VCaP (cell line): ENCODE measurements at regions not wholly inside any gene's neighbourhood (a gene's known extent, or its start where the extent isn't known, plus 50 kb on each side); places are given as distances from the start of the nearest gene placed in this dataset.

Source experiments
- H3K27ac ChIP-seq: fragments of 450-650 bp; 2 replicates; pipeline ENCODE4 v1.5.1; 2017
- TF ChIP-seq, protein P1 (sequence below): fragments of 450-650 bp; conservative IDR thresholded peaks from 2 replicates; pipeline ENCODE4 v1.5.1; 2017; ENCODE audit warnings: mild to moderate bottlenecking, moderate library complexity

DNA sequence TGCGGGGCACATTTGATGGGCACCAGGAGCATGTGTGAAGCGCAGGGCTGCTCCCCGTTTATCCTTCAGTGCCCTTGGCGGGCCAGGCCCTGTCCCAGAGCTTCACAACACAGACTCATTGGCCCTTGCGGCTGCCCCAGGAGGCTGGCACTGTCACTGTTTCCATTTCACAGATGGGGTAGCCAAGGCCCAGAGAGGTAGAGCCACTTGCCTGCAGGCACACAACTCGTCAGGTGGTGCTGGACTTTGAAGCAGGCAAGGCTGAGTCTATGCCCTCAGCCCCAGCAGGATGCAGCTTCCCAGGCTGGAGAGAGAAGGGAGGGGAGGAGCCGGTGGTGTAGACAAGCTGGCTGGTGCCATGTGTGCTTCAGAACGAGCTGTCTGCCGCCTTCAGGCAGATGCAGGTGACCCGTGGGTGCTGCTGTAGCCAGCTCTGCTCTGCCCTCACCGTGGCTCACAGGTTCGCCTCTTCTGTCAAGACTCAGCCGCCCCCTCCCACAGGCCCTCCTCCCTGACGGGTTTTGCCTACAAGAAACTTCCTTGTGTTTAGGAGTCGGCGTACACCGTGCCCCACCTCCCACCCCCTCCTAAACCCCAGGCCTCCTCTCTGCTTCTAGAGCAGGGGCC is 232.3 kb upstream of the CIBAR2 start:
- no peak overlapping the region for H3K27ac ChIP-seq
- TF ChIP-seq, protein P1, sequence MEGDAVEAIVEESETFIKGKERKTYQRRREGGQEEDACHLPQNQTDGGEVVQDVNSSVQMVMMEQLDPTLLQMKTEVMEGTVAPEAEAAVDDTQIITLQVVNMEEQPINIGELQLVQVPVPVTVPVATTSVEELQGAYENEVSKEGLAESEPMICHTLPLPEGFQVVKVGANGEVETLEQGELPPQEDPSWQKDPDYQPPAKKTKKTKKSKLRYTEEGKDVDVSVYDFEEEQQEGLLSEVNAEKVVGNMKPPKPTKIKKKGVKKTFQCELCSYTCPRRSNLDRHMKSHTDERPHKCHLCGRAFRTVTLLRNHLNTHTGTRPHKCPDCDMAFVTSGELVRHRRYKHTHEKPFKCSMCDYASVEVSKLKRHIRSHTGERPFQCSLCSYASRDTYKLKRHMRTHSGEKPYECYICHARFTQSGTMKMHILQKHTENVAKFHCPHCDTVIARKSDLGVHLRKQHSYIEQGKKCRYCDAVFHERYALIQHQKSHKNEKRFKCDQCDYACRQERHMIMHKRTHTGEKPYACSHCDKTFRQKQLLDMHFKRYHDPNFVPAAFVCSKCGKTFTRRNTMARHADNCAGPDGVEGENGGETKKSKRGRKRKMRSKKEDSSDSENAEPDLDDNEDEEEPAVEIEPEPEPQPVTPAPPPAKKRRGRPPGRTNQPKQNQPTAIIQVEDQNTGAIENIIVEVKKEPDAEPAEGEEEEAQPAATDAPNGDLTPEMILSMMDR = no peak

DNA sequence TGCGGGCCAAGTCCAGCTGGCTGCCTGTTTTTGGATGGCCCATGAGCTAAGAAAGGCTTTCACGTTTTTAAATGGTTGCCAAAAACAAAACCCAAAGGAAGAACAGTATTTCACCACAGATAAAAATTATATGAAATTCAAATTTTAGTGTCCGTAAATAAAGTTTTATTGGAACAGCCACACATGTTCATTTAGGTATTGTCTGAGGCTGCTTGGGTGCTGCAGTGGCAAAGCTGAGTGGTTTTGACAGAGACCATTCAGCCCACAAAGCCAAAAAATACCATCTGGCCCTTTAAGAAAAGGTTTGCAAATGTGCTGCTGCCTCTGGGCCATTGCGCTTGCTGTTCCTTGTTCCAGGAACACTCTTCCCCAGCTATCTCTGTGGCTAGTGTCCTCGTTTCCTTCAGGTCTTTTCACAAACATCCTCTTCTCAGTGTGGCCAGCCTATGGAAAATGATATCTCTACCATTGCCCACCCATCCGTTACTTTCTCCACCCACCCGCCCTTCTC is 232.9 kb upstream of the CIBAR2 start:
- TF ChIP-seq, protein P1 = no peak
- no peak overlapping the region for H3K27ac ChIP-seq

DNA sequence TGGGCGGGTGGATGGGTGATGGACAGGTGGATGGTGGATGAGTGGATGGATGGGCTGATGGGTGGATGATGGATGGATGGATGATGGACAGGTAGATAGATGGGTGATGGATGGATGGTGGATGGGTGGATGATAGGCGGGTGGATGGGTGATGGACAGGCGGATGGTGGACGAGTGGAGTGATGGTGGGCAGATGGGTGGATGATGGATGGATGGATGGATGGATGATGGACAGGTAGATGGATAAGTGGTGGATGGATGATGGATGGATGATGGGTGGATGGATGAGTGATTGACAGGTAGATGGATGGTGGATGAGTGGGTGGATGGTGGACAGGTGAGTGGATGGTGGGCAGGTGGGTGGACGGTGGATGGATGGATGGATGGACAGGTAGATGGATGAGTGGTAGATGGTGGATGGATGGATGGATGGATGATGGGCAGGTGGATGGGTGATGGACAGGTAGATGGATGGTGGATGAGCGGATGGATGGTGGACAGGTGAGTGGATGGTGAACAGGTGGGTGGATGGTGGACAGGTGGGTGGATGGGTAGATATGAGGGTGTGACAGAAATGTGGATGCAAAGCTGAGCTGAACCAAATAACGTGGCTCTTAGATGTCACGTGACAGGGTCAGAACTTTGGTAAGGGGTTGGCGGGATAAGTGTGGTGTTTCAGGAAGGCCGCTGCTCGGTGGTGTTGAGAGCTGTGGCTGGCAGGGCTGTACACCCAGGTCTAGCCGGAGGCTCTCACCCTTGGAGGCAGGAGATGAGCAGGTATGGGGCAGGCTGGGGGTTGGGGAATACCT is 234.3 kb upstream of the CIBAR2 start:
- H3K27ac ChIP-seq = no peak overlapping the region
- TF ChIP-seq, protein P1 = no peak

DNA sequence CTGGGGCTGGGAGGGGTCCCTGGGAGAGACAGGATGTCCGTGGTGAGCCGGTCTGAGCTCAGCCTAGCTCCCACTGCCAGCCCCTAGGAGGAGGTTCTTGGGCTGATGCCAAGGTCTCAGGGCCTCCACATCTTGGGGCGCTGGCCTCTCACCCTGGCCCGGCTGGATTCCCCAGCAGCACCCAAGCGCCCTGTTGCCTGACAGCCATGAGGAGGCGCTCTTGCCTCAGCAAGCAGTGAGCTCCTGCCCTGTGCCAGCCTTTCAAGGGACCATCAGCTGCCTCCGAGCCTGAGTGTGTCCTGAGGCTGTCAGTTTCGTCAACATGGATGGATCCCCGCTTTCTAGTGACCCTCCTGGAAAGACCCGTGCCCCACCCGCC is 234.9 kb upstream of the CIBAR2 start:
- H3K27ac ChIP-seq = no peak overlapping the region
- TF ChIP-seq, protein P1 = no peak

DNA sequence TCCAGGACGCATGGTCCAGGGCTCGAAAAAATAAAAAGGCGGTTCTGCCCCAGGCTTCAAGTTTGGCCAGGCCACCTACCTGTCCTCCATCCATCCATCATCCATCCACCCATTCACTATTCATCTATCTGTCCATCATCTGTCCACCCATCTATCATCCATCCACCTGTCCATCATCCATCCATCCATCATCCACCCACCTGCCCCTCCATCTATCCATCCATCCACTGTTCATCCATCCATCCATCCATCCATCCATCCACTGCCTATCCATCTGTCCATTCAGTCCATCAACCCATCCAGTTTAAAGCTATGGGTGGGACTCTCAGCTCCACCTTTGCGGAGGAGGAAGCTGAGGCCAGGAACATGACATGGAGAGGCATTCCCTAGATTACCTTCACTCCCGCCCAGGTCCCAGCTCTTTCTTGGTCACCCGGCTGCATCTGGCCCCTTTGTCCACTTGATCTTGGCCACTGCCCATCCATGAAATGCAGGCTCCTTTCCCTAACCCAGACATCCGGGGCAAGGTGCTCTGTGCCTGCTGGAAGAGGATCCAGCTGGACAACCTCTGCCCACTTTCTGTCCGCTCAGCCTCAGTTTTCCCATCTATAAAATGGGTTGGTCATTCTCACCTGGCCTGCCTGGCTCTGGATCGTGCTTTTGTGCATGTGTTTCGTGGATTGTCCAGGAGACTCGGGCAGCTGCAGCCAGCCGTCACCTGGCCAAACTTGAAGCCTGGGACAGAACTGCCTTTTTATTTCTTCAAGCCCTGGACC is 236.0 kb upstream of the CIBAR2 start:
- TF ChIP-seq, protein P1 = no peak
- peak overlapping the region; percentile 56 for H3K27ac ChIP-seq

DNA sequence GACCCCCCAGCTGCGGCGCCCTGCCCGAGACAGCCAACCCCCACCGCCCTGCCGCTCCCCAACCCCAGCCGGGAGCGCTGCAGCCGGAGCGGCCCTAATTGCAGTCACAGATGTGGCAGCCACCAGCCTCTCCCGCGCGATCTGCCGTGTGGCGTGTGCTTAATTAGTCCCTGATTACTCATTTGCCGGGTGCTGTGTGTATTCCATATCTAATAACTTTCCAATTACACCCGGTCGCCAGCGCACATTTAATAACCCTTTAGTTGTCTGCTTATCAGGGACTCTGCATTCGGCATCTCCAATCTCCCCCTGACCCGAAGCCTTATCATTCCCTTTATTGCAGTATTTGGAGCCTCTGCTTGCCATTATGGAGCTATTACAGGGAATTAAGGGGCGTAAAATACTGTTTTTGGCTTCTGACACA is 236.7 kb upstream of the CIBAR2 start:
- TF ChIP-seq, protein P1 = no peak
- peak overlapping the region; percentile 56 for H3K27ac ChIP-seq
